GM23338 (cell line): ENCODE measurements at regions not wholly inside any gene's neighbourhood (a gene's known extent, or its start where the extent isn't known, plus 50 kb on each side); places are given as distances from the start of the nearest gene placed in this dataset.

Experiments used
- ATAC-seq: fragments of 200-7000 bp; cut with Tn5 transposase; 3 replicates; pipeline ENCODE4 v1.9.1; 2020
- DNase-seq: peaks from one replicate; pipeline ENCODE4 v3.0.0-alpha.2; 2015; ENCODE audit warnings: low spot score
- H2AFZ ChIP-seq: fragments of 200-600 bp; sonication (generic); 2 replicates; pipeline ENCODE4 v1.8.0; 2016; ENCODE audit warnings: antibody characterized with exemption, mild to moderate bottlenecking, moderate library complexity
- H3F3A ChIP-seq: fragments of 200-600 bp; sonication (generic); replicated peaks from 2 replicates; pipeline ENCODE4 v1.8.0; 2017; ENCODE audit warnings: antibody characterized with exemption, mixed run types, low read depth
- H3K27ac ChIP-seq: fragments of 200-600 bp; sonication (generic); 2 replicates; pipeline ENCODE4 v1.6.1; 2016; ENCODE audit warnings: low read depth
- H3K27me3 ChIP-seq: fragments of 200-600 bp; sonication (generic); 2 replicates; pipeline ENCODE4 v1.8.0; 2016; ENCODE audit warnings: mild to moderate bottlenecking, mixed run types, moderate library complexity; ENCODE audit not compliant: insufficient read depth
- H3K36me3 ChIP-seq: fragments of 200-600 bp; sonication (generic); 2 replicates; pipeline ENCODE4 v1.8.0; 2016; ENCODE audit warnings: mild to moderate bottlenecking; ENCODE audit not compliant: insufficient read depth
- H3K4me1 ChIP-seq: fragments of 200-600 bp; sonication (generic); 2 replicates; pipeline ENCODE4 v1.8.0; 2016; ENCODE audit warnings: mild to moderate bottlenecking, moderate library complexity; ENCODE audit not compliant: insufficient read depth
- H3K4me2 ChIP-seq: fragments of 200-600 bp; sonication (generic); 2 replicates; pipeline ENCODE4 v1.7.1; 2017; ENCODE audit warnings: mixed run types
- H3K4me3 ChIP-seq: fragments of 200-600 bp; sonication (generic); 2 replicates; pipeline ENCODE4 v1.6.1; 2016; ENCODE audit warnings: mixed run types
- H3K79me2 ChIP-seq: fragments of 200-600 bp; sonication (generic); replicated peaks from 2 replicates; pipeline ENCODE4 v1.8.0; 2017; ENCODE audit warnings: mild to moderate bottlenecking; ENCODE audit not compliant: insufficient read depth
- H3K9me2 ChIP-seq: fragments of 200-600 bp; sonication (generic); 2 replicates; pipeline ENCODE4 v1.8.0; 2017; ENCODE audit not compliant: insufficient read depth
- H4K20me1 ChIP-seq: fragments of 200-600 bp; sonication (generic); replicated peaks from 2 replicates; pipeline ENCODE4 v1.8.0; 2017; ENCODE audit warnings: mild to moderate bottlenecking; ENCODE audit not compliant: insufficient read depth
- H3K27ac Mint-ChIP-seq: 2 replicates; pipeline ENCODE4 v1.8.0; 2020; ENCODE audit warnings: inconsistent platforms, mild to moderate bottlenecking, moderate library complexity, mixed read lengths
- H3K27me3 Mint-ChIP-seq: 3 replicates; pipeline ENCODE4 v1.8.0; 2022; ENCODE audit warnings: low read depth, mild to moderate bottlenecking, moderate library complexity, mixed read lengths, inconsistent platforms; ENCODE audit not compliant: insufficient read depth, poor library complexity
- H3K36me3 Mint-ChIP-seq: 3 replicates; pipeline ENCODE4 v1.8.0; 2021; ENCODE audit warnings: low read depth, mild to moderate bottlenecking, inconsistent platforms, moderate library complexity, mixed read lengths
- H3K4me1 Mint-ChIP-seq: 3 replicates; pipeline ENCODE4 v1.8.0; 2020; ENCODE audit warnings: mild to moderate bottlenecking, inconsistent platforms, mixed read lengths
- H3K4me3 Mint-ChIP-seq: 3 replicates; pipeline ENCODE4 v1.8.0; 2021; ENCODE audit warnings: moderate library complexity, mild to moderate bottlenecking, inconsistent platforms, mixed read lengths
- H3K9me3 Mint-ChIP-seq: 3 replicates; pipeline ENCODE4 v1.8.0; 2020; ENCODE audit warnings: moderate library complexity, mild to moderate bottlenecking, inconsistent platforms, mixed read lengths
- CREB1 ChIP-seq: fragments of 250-450 bp; sonication (Bioruptor Pico); IDR thresholded peaks from 2 replicates; pipeline ENCODE4 v1.5.0; 2020; ENCODE audit warnings: low read depth, mild to moderate bottlenecking, moderate library complexity
- CTCF ChIP-seq, 2 experiments: fragments of 200-600 bp in 1 of 2; sonication (generic) in 1 of 2; conservative IDR thresholded peaks; 2 replicates each; pipeline versions ENCODE4 v1.5.1 to v1.6.1; 2016 to 2017; ENCODE audit warnings: antibody characterized with exemption in 2 of 2, low read depth in 2 of 2, mild to moderate bottlenecking in 2 of 2, moderate library complexity in 1 of 2
- ETS1 ChIP-seq: IDR thresholded peaks from 2 replicates; pipeline ENCODE4 v1.6.1; 2016; ENCODE audit warnings: antibody characterized with exemption
- EZH2 ChIP-seq: fragments of 200-600 bp; sonication (generic); IDR thresholded peaks from one replicate; pipeline ENCODE4 v1.8.0; 2017; ENCODE audit warnings: antibody characterized with exemption, mild to moderate bottlenecking, low read depth; ENCODE audit not compliant: unreplicated experiment
- EZH2phosphoT487 ChIP-seq: fragments of 200-600 bp; sonication (generic); IDR thresholded peaks from one replicate; pipeline ENCODE4 v1.8.1; 2018; ENCODE audit warnings: antibody characterized with exemption; ENCODE audit not compliant: unreplicated experiment
- JUNB ChIP-seq: IDR thresholded peaks from one replicate; pipeline ENCODE4 v1.6.1; 2016; ENCODE audit warnings: antibody characterized with exemption; ENCODE audit not compliant: unreplicated experiment
- NANOG ChIP-seq: IDR thresholded peaks from 2 replicates; pipeline ENCODE4 v1.6.1; 2016; ENCODE audit warnings: antibody characterized with exemption, borderline replicate concordance
- POLR2AphosphoS5 ChIP-seq: IDR thresholded peaks from 2 replicates; pipeline ENCODE4 v1.6.1; 2016; ENCODE audit warnings: antibody characterized with exemption, low read depth
- REST ChIP-seq: IDR thresholded peaks from one replicate; pipeline ENCODE4 v1.6.1; 2018; ENCODE audit warnings: antibody characterized with exemption; ENCODE audit not compliant: unreplicated experiment
- STAT1 ChIP-seq: IDR thresholded peaks from one replicate; pipeline ENCODE4 v1.6.1; 2016; ENCODE audit warnings: antibody characterized with exemption; ENCODE audit not compliant: unreplicated experiment
- ZNF114 ChIP-seq: fragments of 250-450 bp; sonication (Bioruptor Pico); IDR thresholded peaks from 2 replicates; pipeline ENCODE4 v1.5.0; 2020; ENCODE audit warnings: mild to moderate bottlenecking, moderate library complexity
- ZNF331 ChIP-seq: fragments of 250-450 bp; sonication (Bioruptor Pico); IDR thresholded peaks from 2 replicates; pipeline ENCODE4 v1.5.0; 2020; ENCODE audit warnings: low read depth, mild to moderate bottlenecking, moderate library complexity
- ZNF462 ChIP-seq: fragments of 250-450 bp; sonication (Bioruptor Pico); IDR thresholded peaks from 2 replicates; pipeline ENCODE4 v1.5.0; 2020; ENCODE audit warnings: mild to moderate bottlenecking, moderate library complexity

GRCh38 chr10:91049988-91050360 is 129.1 kb upstream of the ANKRD1 start:
- no peak overlapping the region for H3K4me3 Mint-ChIP-seq
- Histone ChIP-seq H3K4me3 (no peak overlapping the region), H4K20me1 (no peaks in the 10 kb centered on the region; the same call in 1 of the 2 replicates), H3K27ac (no peak overlapping the region), H3K36me3 (no peaks in the 10 kb centered on the region), H3K9me2 (peaks cover 6% of the 10 kb centered on the region; the same call in 1 of the 2 replicates), H2AFZ (no peak overlapping the region), H3F3A (no peaks in the 10 kb centered on the region), H3K27me3 (no peaks in the 10 kb centered on the region), H3K79me2 (no peaks in the 10 kb centered on the region), H3K4me2 (no peak overlapping the region), H3K4me1 (no peaks in the 10 kb centered on the region)
- no peaks in the 10 kb centered on the region for H3K36me3 Mint-ChIP-seq
- H3K27ac Mint-ChIP-seq, result no peak overlapping the region
- H3K4me1 Mint-ChIP-seq, result peaks cover 21% of the 10 kb centered on the region
- no peaks in the 10 kb centered on the region for H3K27me3 Mint-ChIP-seq
- no peaks in the 10 kb centered on the region for H3K9me3 Mint-ChIP-seq
- DNase-seq (no peak), ATAC-seq (no peak)
- TF ChIP-seq POLR2AphosphoS5, result no peak
- TF ChIP-seq NANOG, result no peak
- TF ChIP-seq REST, result no peak
- no peak for TF ChIP-seq ZNF114
- no peak for TF ChIP-seq CREB1
- no peak for TF ChIP-seq EZH2phosphoT487
- no peak for TF ChIP-seq ZNF462 (CRISPR knock-in tag)
- TF ChIP-seq STAT1, result no peak
- no peak for TF ChIP-seq JUNB
- TF ChIP-seq ETS1, result no peak
- TF ChIP-seq EZH2, result no peak
- no peak for TF ChIP-seq ZNF331
- TF ChIP-seq CTCF (conservative IDR thresholded peaks at IDR 0.05; ENCODE audit: low read depth in 2 of 2), result no peak
